Fibroblast of lung (primary cell): ENCODE measurements at regions not wholly inside any gene's neighbourhood (a gene's known extent, or its start where the extent isn't known, plus 50 kb on each side); places are given as distances from the start of the nearest gene placed in this dataset.

ENCODE experiments used
- DNase-seq, 2 donors: peaks; one replicate each; pipeline versions ENCODE4 v3.0.0 to v3.0.0-alpha.2; 2010; ENCODE audit warnings: low read depth in 2 of 2
- H2AFZ ChIP-seq: 2 replicates; pipeline ENCODE4 v1.5.1; 2012; ENCODE audit warnings: low read length, control low read depth, inconsistent platforms
- H3K27ac ChIP-seq: 2 replicates; pipeline ENCODE4 v1.5.1; 2011; ENCODE audit warnings: low read length, control low read depth; ENCODE audit not compliant: insufficient read depth
- H3K27me3 ChIP-seq: 2 replicates; pipeline ENCODE4 v1.5.1; 2011; ENCODE audit warnings: mild to moderate bottlenecking, low read length; ENCODE audit not compliant: control insufficient read depth, insufficient read depth
- H3K36me3 ChIP-seq: 2 replicates; pipeline ENCODE4 v1.5.1; 2011; ENCODE audit warnings: low read length; ENCODE audit not compliant: control insufficient read depth, insufficient read depth
- H3K4me1 ChIP-seq: 2 replicates; pipeline ENCODE4 v1.5.1; 2011; ENCODE audit warnings: low read length; ENCODE audit not compliant: control insufficient read depth, insufficient read depth; ENCODE audit errors: extremely low read depth
- H3K4me2 ChIP-seq: 2 replicates; pipeline ENCODE4 v1.5.1; 2011; ENCODE audit warnings: low read length, control low read depth; ENCODE audit not compliant: insufficient read depth; ENCODE audit errors: extremely low read depth
- H3K4me3 ChIP-seq, 4 experiments: fragments of 200-600 bp in 1 of 4; sonication (generic) in 1 of 4; replicated peaks in 1 of 4; 2 replicates each; pipeline ENCODE4 v1.5.1; 2011 to 2016; ENCODE audit warnings: low read length in 4 of 4, low read depth in 3 of 4, mild to moderate bottlenecking in 3 of 4, control low read depth in 2 of 4, inconsistent platforms in 1 of 4, mixed read lengths in 1 of 4; ENCODE audit not compliant: insufficient read depth in 1 of 4; ENCODE audit errors: control extremely low read depth in 1 of 4
- H3K79me2 ChIP-seq: 2 replicates; pipeline ENCODE4 v1.5.1; 2012; ENCODE audit warnings: mild to moderate bottlenecking, low read length, inconsistent platforms; ENCODE audit not compliant: control insufficient read depth, insufficient read depth
- H3K9ac ChIP-seq: 2 replicates; pipeline ENCODE4 v1.5.1; 2011; ENCODE audit warnings: mild to moderate bottlenecking, low read length, control low read depth; ENCODE audit not compliant: insufficient read depth
- H3K9me3 ChIP-seq: 2 replicates; pipeline ENCODE4 v1.5.1; 2012; ENCODE audit warnings: low read depth, low read length; ENCODE audit not compliant: control insufficient read depth, insufficient read depth
- H4K20me1 ChIP-seq: 2 replicates; pipeline ENCODE4 v1.5.1; 2011; ENCODE audit warnings: low read length; ENCODE audit not compliant: control insufficient read depth, insufficient read depth; ENCODE audit errors: extremely low read depth
- EZH2 ChIP-seq: IDR thresholded peaks from 2 replicates; pipeline ENCODE4 v1.5.1; 2012; ENCODE audit warnings: low read length, control low read depth, mild to moderate bottlenecking; ENCODE audit errors: missing control alignments
- TF ChIP-seq, protein P1 (sequence below), 2 donors: IDR thresholded peaks in 1 of 2; conservative IDR thresholded peaks in 1 of 2; 1 replicate in 1 of 2; 2 replicates in 1 of 2; pipeline ENCODE4 v1.5.1; 2011 to 2012; ENCODE audit warnings: low read length in 2 of 2, control low read depth in 1 of 2, inconsistent platforms in 1 of 2, low read depth in 1 of 2, mild to moderate bottlenecking in 1 of 2

DNA sequence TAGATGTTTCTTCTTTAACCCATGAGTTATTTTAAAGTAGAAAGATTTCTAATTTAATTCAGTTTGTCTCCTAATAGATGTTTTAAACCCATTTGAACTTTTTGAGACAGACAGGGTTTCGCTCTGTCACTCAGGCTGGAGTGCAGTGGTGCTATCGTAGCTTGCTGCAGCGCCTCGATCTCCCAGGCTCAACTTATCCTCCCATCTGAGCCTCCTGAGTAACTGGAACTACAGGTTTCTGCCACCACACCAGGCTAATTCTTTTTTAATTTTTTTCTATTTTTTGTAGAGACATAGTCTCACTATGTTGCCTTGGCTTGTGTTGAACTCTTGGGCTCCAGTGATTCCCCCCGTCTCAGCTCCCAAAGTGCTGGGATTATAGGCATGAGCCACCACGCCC, 53.0 kb upstream of the RAB18 start:
- no peak overlapping the region for H3K4me2 ChIP-seq
- H3K9ac ChIP-seq = no peak overlapping the region
- H3K9me3 ChIP-seq = no peaks in the 10 kb centered on the region
- no peaks in the 10 kb centered on the region for H3K36me3 ChIP-seq
- H3K27me3 ChIP-seq = no peaks in the 10 kb centered on the region
- H2AFZ ChIP-seq = no peak overlapping the region
- DNase-seq = no peak
- H3K4me1 ChIP-seq = no peaks in the 10 kb centered on the region
- H3K27ac ChIP-seq = no peak overlapping the region
- no peaks in the 10 kb centered on the region for H4K20me1 ChIP-seq
- no peak for TF ChIP-seq EZH2
- TF ChIP-seq, protein P1, sequence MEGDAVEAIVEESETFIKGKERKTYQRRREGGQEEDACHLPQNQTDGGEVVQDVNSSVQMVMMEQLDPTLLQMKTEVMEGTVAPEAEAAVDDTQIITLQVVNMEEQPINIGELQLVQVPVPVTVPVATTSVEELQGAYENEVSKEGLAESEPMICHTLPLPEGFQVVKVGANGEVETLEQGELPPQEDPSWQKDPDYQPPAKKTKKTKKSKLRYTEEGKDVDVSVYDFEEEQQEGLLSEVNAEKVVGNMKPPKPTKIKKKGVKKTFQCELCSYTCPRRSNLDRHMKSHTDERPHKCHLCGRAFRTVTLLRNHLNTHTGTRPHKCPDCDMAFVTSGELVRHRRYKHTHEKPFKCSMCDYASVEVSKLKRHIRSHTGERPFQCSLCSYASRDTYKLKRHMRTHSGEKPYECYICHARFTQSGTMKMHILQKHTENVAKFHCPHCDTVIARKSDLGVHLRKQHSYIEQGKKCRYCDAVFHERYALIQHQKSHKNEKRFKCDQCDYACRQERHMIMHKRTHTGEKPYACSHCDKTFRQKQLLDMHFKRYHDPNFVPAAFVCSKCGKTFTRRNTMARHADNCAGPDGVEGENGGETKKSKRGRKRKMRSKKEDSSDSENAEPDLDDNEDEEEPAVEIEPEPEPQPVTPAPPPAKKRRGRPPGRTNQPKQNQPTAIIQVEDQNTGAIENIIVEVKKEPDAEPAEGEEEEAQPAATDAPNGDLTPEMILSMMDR (conservative IDR thresholded peaks at IDR 0.05 in 1 of 2, IDR thresholded peaks at IDR 0.05 in 1 of 2; ENCODE audit: low read depth in 1 of 2, low read length in 2 of 2) = no peak
- no peaks in the 10 kb centered on the region for H3K79me2 ChIP-seq
- H3K4me3 ChIP-seq = no peak overlapping the region

DNA sequence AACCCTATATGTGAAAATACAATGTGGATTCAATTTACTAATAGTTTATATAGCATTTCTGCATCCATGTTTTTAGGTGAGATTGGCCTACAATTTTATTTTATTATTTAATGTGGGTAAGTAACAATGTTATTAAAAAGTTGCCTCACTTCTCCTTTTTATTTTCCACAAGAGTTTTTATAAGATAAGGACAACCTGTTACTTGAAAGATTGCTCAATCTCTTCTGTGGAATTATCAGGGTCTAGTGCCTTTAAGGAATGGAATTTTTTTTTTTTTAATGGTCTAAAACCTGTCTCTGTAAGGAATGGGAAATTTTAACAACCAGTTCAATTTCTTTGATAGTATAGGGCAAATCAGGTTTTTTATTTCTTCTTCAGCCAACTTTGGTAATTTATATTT, 53.9 kb upstream of the RAB18 start:
- no peaks in the 10 kb centered on the region for H3K27me3 ChIP-seq
- no peaks in the 10 kb centered on the region for H3K79me2 ChIP-seq
- DNase-seq = no peak
- no peak overlapping the region for H2AFZ ChIP-seq
- no peaks in the 10 kb centered on the region for H3K9me3 ChIP-seq
- H3K4me1 ChIP-seq = no peaks in the 10 kb centered on the region
- TF ChIP-seq EZH2 = no peak
- TF ChIP-seq, protein P1 (conservative IDR thresholded peaks at IDR 0.05 in 1 of 2, IDR thresholded peaks at IDR 0.05 in 1 of 2; ENCODE audit: low read depth in 1 of 2, low read length in 2 of 2) = no peak
- H3K4me3 ChIP-seq = no peak overlapping the region
- no peak overlapping the region for H3K27ac ChIP-seq
- no peaks in the 10 kb centered on the region for H3K36me3 ChIP-seq
- no peak overlapping the region for H3K9ac ChIP-seq
- H3K4me2 ChIP-seq = no peak overlapping the region
- H4K20me1 ChIP-seq = no peaks in the 10 kb centered on the region

DNA sequence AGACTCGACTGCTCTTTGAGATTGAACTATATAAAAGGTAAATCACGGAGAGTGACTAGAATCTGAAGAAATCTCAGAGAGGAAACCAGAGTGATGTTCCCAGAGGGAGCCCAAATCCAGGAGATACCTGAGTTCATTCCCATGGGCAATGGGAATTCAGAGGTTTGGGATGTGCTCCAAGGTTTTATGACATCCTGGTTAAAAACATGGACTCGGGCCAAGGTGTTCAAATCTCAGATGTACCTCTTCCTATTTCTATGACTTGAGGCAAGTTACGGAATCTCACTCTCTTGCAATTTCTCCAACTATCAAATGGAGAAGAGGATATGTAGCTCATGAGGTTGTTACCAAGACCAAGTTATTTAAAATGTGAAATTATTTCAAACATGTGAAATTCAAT, 54.5 kb upstream of the RAB18 start:
- Histone ChIP-seq H3K27me3 (no peaks in the 10 kb centered on the region), H3K9ac (no peak overlapping the region), H3K4me2 (no peak overlapping the region), H3K4me3 (no peak overlapping the region), H2AFZ (no peak overlapping the region), H3K79me2 (no peaks in the 10 kb centered on the region), H3K27ac (no peak overlapping the region), H3K36me3 (no peaks in the 10 kb centered on the region), H4K20me1 (no peaks in the 10 kb centered on the region), H3K9me3 (no peaks in the 10 kb centered on the region), H3K4me1 (no peaks in the 10 kb centered on the region)
- TF ChIP-seq, protein P1 (conservative IDR thresholded peaks at IDR 0.05 in 1 of 2, IDR thresholded peaks at IDR 0.05 in 1 of 2; ENCODE audit: low read depth in 1 of 2, low read length in 2 of 2) = no peak
- TF ChIP-seq EZH2 = no peak
- no peak for DNase-seq
